GM12891 (cell line): ENCODE measurements at regions not wholly inside any gene's neighbourhood (a gene's known extent, or its start where the extent isn't known, plus 50 kb on each side); places are given as distances from the start of the nearest gene placed in this dataset.

ENCODE experiments used
- PAX5 ChIP-seq: IDR thresholded peaks from 2 replicates; pipeline ENCODE4 v1.6.1; 2011; ENCODE audit warnings: low read length, moderate library complexity, mild to moderate bottlenecking; ENCODE audit not compliant: insufficient read depth, severe bottlenecking
- POLR2A ChIP-seq: IDR thresholded peaks from 2 replicates; pipeline ENCODE4 v1.6.1; 2011; ENCODE audit warnings: low read depth, low read length, control low read depth
- POLR2AphosphoS5 ChIP-seq: IDR thresholded peaks from 2 replicates; pipeline ENCODE4 v1.6.1; 2011; ENCODE audit warnings: low read depth, low read length, control low read depth
- SPI1 ChIP-seq: IDR thresholded peaks from 2 replicates; pipeline ENCODE4 v1.6.1; 2011; ENCODE audit warnings: low read depth, low read length, control low read depth
- TAF1 ChIP-seq: IDR thresholded peaks from 2 replicates; pipeline ENCODE4 v1.6.1; 2011; ENCODE audit warnings: low read depth, low read length, control low read depth

DNA sequence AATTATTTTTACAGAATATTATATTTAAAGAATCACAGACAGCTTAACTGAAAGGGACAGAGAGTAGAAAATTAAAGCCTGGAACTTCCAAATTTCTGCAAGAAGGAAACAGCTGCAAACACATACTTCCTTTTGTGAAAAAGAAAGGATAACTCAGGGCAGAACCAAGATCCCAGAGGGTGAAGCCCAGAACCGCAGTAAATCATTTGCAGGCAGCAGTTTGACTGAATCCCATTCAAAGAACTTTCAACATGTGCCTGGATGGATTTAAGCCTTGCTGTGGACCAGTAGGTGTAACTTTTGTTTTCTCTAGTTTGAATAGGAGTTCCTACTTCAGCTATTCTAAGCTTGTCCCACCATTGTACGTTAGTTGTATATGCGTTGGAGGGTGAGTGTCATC lies 733.2 kb downstream of the ROBO2 start:
- no peak for TF ChIP-seq POLR2A
- TF ChIP-seq TAF1 = no peak
- no peak for TF ChIP-seq POLR2AphosphoS5
- TF ChIP-seq PAX5 = no peak
- TF ChIP-seq SPI1 = no peak
